ENCODE measurements at regions not wholly inside any gene's neighbourhood (a gene's known extent, or its start where the extent isn't known, plus 50 kb on each side); places are given as distances from the start of the nearest gene placed in this dataset.
"Not testable (repeated sequence)": the region's sequence is repeated elsewhere in the genome, so short reads cannot be mapped to it uniquely, and the experiment has no call there.

DNA sequence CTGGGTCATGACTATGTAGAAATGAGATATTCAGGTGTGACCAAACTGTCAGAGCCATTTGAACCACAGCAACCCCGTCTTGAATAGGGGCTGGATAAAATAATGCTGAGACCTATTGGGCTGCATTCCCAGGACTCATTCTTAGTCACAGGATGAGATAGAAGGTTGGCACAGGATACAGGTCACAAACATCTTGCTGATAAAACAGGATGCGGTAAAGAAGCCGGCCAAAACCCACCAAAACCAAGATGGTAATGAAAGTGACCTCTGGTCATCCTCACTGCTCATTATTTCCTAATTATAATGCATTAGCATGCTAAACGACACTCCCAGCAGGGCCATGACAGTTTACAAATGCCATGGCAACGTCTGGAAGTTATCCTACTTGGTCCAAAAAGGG, 545.5 kb downstream of the TMEM114 start:
- POLR2A ChIA-PET: no interaction called here
- Histone ChIP-seq H3K27ac (ENCODE audit: low read length in 2 of 2) (no peak overlapping the region), H3K4me3 (ENCODE audit: control extremely low read depth in 1 of 5, extremely low read depth in 1 of 5, insufficient read depth in 1 of 5, low read depth in 2 of 5, low read length in 4 of 5) (no peak overlapping the region), H3K4me2 (replicated peaks; ENCODE audit: low read depth, low read length, poor library complexity, severe bottlenecking) (no peak overlapping the region), H2AFZ (ENCODE audit: insufficient read depth, low read depth, low read length, poor library complexity, severe bottlenecking) (no peak overlapping the region), H4K20me1 (ENCODE audit: control insufficient read depth, insufficient read depth, low read length, poor library complexity, severe bottlenecking) (no peaks in the 10 kb centered on the region), H3K9ac (ENCODE audit: low read length) (no peak overlapping the region), H3K27me3 (replicated peaks in 1 of 4; ENCODE audit: control extremely low read depth in 1 of 4, control insufficient read depth in 3 of 4, insufficient read depth in 4 of 4, low read length in 3 of 4) (no peaks in the 10 kb centered on the region), H3K36me3 (replicated peaks in 1 of 2; ENCODE audit: control extremely low read depth in 1 of 2, control insufficient read depth in 1 of 2, extremely low read depth in 1 of 2, insufficient read depth in 2 of 2, low read length in 1 of 2) (no peaks in the 10 kb centered on the region), H3K79me2 (ENCODE audit: control insufficient read depth, insufficient read depth, low read length) (no peaks in the 10 kb centered on the region), H3K4me1 (ENCODE audit: control insufficient read depth in 2 of 2, insufficient read depth in 2 of 2, low read length in 2 of 2) (no peaks in the 10 kb centered on the region), H3K9me3 (ENCODE audit: control extremely low read depth in 1 of 3, control insufficient read depth in 2 of 3, insufficient read depth in 1 of 3, low read length in 2 of 3) (peaks cover 0 to 9% (median 0%) of the 10 kb centered on the region in 3 donors)
- intact Hi-C loops (cut with micrococcal nuclease): no loop called here
- WGBS (ENCODE audit: insufficient coverage): 91% methylated on average over 4 of the region's 5 CpGs
- Mint-ChIP-seq H3K9me3 (ENCODE audit: insufficient read depth) (no peaks in the 10 kb centered on the region), H3K27me3 (no peaks in the 10 kb centered on the region), H3K27ac (no peak overlapping the region), H3K4me1 (no peaks in the 10 kb centered on the region), H3K4me3 (no peak overlapping the region)
- CTCF ChIA-PET: no interaction called here
- ATAC-seq (ENCODE audit: low read depth): no peak
- DNase-seq: no peak
- no peak for TF ChIP-seq EZH2 (IDR thresholded peaks at IDR 0.05; ENCODE audit: borderline replicate concordance, insufficient read depth, low read depth, low read length, poor library complexity, severe bottlenecking)
- TF ChIP-seq, protein P1, sequence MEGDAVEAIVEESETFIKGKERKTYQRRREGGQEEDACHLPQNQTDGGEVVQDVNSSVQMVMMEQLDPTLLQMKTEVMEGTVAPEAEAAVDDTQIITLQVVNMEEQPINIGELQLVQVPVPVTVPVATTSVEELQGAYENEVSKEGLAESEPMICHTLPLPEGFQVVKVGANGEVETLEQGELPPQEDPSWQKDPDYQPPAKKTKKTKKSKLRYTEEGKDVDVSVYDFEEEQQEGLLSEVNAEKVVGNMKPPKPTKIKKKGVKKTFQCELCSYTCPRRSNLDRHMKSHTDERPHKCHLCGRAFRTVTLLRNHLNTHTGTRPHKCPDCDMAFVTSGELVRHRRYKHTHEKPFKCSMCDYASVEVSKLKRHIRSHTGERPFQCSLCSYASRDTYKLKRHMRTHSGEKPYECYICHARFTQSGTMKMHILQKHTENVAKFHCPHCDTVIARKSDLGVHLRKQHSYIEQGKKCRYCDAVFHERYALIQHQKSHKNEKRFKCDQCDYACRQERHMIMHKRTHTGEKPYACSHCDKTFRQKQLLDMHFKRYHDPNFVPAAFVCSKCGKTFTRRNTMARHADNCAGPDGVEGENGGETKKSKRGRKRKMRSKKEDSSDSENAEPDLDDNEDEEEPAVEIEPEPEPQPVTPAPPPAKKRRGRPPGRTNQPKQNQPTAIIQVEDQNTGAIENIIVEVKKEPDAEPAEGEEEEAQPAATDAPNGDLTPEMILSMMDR (IDR thresholded peaks at IDR 0.05): no peak

DNA sequence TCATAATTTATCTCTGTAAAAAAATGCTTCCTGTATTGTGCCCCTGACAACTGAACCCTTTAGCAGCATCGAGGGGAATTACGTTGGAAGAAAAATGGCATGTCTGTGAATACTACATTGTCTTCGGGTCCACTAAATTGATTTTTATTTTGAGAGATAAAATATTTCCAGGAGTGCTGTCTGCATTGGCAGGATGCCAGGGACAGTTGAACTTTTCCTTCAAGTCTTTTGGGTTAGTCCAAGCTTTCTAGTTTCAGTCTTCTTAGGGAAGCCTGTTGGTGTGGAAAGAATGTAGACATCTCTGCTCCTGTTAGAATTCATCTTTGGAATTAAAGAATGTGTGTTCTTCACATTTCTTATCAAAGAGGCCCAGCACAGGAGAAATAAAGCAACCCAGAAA, 557.9 kb downstream of the TMEM114 start:
- Histone ChIP-seq H3K4me1 (ENCODE audit: control insufficient read depth in 2 of 2, insufficient read depth in 2 of 2, low read length in 2 of 2) (no peaks in the 10 kb centered on the region), H3K4me2 (replicated peaks; ENCODE audit: low read depth, low read length, poor library complexity, severe bottlenecking) (no peak overlapping the region), H3K9me3 (ENCODE audit: control extremely low read depth in 1 of 3, control insufficient read depth in 2 of 3, insufficient read depth in 1 of 3, low read length in 2 of 3) (peaks cover 0 to 5% (median 0%) of the 10 kb centered on the region in 3 donors), H3K9ac (ENCODE audit: low read length) (no peak overlapping the region), H3K4me3 (ENCODE audit: control extremely low read depth in 1 of 5, extremely low read depth in 1 of 5, insufficient read depth in 1 of 5, low read depth in 2 of 5, low read length in 4 of 5) (no peak overlapping the region), H3K27ac (ENCODE audit: low read length in 2 of 2) (no peak overlapping the region), H2AFZ (ENCODE audit: insufficient read depth, low read depth, low read length, poor library complexity, severe bottlenecking) (no peak overlapping the region), H3K27me3 (replicated peaks in 1 of 4; ENCODE audit: control extremely low read depth in 1 of 4, control insufficient read depth in 3 of 4, insufficient read depth in 4 of 4, low read length in 3 of 4) (no peaks in the 10 kb centered on the region), H3K36me3 (replicated peaks in 1 of 2; ENCODE audit: control extremely low read depth in 1 of 2, control insufficient read depth in 1 of 2, extremely low read depth in 1 of 2, insufficient read depth in 2 of 2, low read length in 1 of 2) (no peaks in the 10 kb centered on the region), H4K20me1 (ENCODE audit: control insufficient read depth, insufficient read depth, low read length, poor library complexity, severe bottlenecking) (no peaks in the 10 kb centered on the region), H3K79me2 (ENCODE audit: control insufficient read depth, insufficient read depth, low read length) (no peaks in the 10 kb centered on the region)
- Mint-ChIP-seq H3K9me3 (ENCODE audit: insufficient read depth) (peaks cover 3% of the 10 kb centered on the region), H3K27me3 (no peaks in the 10 kb centered on the region), H3K4me1 (no peaks in the 10 kb centered on the region), H3K27ac (no peak overlapping the region), H3K4me3 (no peak overlapping the region)
- CTCF ChIA-PET: no interaction called here
- DNase-seq (no peak), ATAC-seq (ENCODE audit: low read depth) (no peak)
- TF ChIP-seq, protein P1 (IDR thresholded peaks at IDR 0.05): no peak
- TF ChIP-seq EZH2 (IDR thresholded peaks at IDR 0.05; ENCODE audit: borderline replicate concordance, insufficient read depth, low read depth, low read length, poor library complexity, severe bottlenecking): no peak
- POLR2A ChIA-PET: no interaction called here
- intact Hi-C loops (cut with micrococcal nuclease): no loop called here
- 73% methylated on average over 3 of the region's 3 CpGs for WGBS (ENCODE audit: insufficient coverage)

DNA sequence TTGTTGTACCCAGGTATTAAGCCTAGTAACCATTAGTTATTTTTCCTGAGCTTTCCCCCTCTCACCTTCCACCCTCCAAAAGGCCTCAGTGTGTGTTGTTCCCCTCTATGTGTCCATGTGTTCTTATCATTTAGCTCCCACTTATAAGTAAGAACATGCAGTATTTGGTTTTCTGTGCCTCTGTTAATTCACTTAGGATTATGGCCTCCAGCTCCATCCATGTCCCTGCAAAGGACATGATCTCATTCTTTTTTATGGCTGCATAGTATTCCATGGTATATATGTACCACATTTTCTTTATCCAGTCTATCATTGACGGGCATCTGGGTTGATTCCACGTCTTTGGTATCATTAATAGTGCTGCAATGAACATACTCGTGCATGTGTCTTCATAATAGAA, 560.3 kb downstream of the TMEM114 start:
- H3K27me3 Mint-ChIP-seq; POLR2A ChIA-PET; H3K9ac ChIP-seq (ENCODE audit: low read length); H3K4me3 Mint-ChIP-seq; H4K20me1 ChIP-seq (ENCODE audit: control insufficient read depth, insufficient read depth, low read length, poor library complexity, severe bottlenecking); H3K4me1 Mint-ChIP-seq; H3K27ac ChIP-seq (ENCODE audit: low read length in 2 of 2); intact Hi-C loops (cut with micrococcal nuclease); H2AFZ ChIP-seq (ENCODE audit: insufficient read depth, low read depth, low read length, poor library complexity, severe bottlenecking); H3K4me2 ChIP-seq (replicated peaks; ENCODE audit: low read depth, low read length, poor library complexity, severe bottlenecking); CTCF ChIA-PET; H3K36me3 ChIP-seq (replicated peaks in 1 of 2; ENCODE audit: control extremely low read depth in 1 of 2, control insufficient read depth in 1 of 2, extremely low read depth in 1 of 2, insufficient read depth in 2 of 2, low read length in 1 of 2); H3K4me3 ChIP-seq (ENCODE audit: control extremely low read depth in 1 of 5, extremely low read depth in 1 of 5, insufficient read depth in 1 of 5, low read depth in 2 of 5, low read length in 4 of 5); H3K27me3 ChIP-seq (replicated peaks in 1 of 4; ENCODE audit: control extremely low read depth in 1 of 4, control insufficient read depth in 3 of 4, insufficient read depth in 4 of 4, low read length in 3 of 4); DNase-seq; H3K27ac Mint-ChIP-seq; H3K79me2 ChIP-seq (ENCODE audit: control insufficient read depth, insufficient read depth, low read length); H3K9me3 ChIP-seq (ENCODE audit: control extremely low read depth in 1 of 3, control insufficient read depth in 2 of 3, insufficient read depth in 1 of 3, low read length in 2 of 3); ATAC-seq (ENCODE audit: low read depth); H3K4me1 ChIP-seq (ENCODE audit: control insufficient read depth in 2 of 2, insufficient read depth in 2 of 2, low read length in 2 of 2): not testable (repeated sequence)
- peaks cover 11% of the 10 kb centered on the region for H3K9me3 Mint-ChIP-seq (ENCODE audit: insufficient read depth)
- 100% methylated on average over 1 of the region's 3 CpGs for WGBS (ENCODE audit: insufficient coverage)
